Left renal pelvis (tissue), 4 donors: ENCODE measurements at regions not wholly inside any gene's neighbourhood (a gene's known extent, or its start where the extent isn't known, plus 50 kb on each side); places are given as distances from the start of the nearest gene placed in this dataset.
"Not testable (repeated sequence)": the region's sequence is repeated elsewhere in the genome, so short reads cannot be mapped to it uniquely, and the experiment has no call there.

ENCODE experiments used
- DNase-seq, 4 donors: peaks; one replicate each; pipeline ENCODE4 v3.0.0-alpha.2; 2013; ENCODE audit warnings: low read depth in 4 of 4, low spot score in 3 of 4

DNA sequence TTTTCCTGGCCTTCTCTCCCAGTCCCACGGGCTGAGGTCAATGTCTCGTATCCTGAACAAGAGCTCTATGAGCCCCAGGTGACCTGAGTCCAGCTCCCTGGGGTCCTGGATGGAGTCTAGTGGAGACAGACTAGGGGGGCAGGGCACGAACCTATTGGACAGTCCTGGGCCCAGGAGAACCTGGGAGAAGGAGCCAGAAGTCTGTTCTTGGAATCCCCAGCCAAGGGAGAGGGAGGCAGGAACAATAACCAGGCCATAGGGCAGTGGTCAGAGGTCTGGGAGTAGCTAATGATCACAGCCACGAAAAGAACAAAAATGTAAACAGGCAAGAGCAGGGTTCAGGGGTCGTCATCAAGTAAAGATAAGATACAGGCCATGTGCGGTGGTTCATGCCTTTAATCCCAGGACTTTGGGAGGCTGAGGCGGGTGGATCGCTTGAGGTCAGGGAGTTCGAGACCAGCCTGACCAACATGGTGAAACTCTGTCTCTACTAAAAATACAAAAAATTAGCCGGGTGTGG lies 60.8 kb downstream of the COPRS start:
- DNase-seq, result no peak

DNA sequence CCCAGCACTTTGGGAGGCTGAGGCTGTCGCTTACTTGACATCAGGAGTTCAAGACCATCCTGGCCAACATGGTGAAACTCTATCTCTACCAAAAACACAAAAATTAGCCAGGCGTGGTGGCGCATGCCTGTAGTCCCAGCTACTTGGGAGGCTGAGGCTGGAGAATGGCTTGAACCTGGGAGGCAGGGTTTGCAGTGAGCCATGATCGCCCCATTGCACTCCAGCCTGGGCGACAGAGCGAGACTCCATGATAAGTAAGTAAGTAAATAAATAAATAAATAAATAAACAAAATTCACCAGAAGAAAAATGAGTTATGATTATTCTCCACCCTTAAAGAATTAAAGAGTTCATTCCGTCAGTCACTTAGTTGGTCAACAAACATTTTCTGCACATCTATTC lies 63.1 kb downstream of the COPRS start:
- not testable (repeated sequence) for DNase-seq

DNA sequence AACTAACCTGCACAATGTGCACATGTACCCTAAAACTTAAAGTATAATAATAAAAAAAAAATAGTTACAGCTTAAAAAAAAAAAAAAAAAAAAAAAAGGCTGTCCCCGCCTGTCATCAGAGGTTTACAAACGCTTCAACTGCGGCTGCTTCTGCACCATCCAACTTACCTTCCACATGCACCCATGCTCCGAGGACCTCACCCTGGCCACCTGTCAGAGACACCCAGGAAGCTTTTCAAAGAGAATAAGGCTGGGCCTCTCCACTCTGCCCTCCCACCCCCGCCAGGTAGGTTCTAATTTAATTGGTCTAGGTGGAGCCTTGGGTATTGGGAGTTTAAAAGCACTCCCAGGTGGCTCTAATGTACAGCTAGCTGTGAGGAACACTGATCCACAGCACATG lies 64.9 kb downstream of the COPRS start:
- no peak for DNase-seq

DNA sequence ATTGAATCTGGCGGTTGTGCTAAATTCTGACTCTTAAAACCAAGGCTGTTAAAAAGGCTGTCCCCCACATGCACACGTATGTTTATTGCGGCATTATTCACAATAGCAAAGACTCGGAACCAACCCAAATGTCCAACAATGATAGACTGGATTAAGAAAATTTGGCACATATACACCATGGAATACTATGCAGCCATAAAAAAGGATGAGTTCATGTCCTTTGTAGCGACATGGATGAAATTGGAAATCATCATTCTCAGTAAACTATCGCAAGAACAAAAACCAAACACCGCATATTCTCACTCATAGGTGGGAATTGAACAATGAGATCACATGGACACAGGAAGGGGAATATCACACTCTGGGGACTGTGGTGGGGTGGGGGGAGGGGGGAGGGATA lies 65.4 kb downstream of the COPRS start:
- not testable (repeated sequence) for DNase-seq

DNA sequence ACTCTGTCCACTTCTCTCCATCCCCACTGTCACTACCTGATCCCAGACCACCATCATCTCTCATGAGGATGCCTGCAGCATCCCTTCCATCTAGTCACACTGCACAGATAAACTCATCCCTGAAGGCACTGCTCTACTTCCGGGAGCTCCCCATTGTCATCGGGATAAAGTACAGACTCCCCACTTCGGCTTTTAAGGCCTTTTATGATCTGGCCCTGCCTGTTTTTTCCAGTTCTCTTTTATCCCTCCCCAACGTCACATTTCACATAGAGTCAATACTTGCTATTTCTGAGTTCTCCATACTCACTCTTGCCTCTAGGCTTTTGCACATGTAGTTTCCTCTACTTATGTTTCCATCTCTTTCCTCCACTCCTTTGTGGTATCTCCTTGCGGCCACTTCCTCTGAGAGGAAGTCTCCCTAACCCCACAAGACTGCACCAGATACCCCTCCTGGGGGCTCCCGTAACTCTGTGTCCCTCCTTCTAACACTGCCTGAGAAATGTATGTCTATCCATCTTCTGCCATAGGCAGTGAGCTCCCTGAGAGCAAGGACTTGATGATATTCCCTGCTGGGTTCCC lies 66.9 kb downstream of the COPRS start:
- DNase-seq, result no peak

DNA sequence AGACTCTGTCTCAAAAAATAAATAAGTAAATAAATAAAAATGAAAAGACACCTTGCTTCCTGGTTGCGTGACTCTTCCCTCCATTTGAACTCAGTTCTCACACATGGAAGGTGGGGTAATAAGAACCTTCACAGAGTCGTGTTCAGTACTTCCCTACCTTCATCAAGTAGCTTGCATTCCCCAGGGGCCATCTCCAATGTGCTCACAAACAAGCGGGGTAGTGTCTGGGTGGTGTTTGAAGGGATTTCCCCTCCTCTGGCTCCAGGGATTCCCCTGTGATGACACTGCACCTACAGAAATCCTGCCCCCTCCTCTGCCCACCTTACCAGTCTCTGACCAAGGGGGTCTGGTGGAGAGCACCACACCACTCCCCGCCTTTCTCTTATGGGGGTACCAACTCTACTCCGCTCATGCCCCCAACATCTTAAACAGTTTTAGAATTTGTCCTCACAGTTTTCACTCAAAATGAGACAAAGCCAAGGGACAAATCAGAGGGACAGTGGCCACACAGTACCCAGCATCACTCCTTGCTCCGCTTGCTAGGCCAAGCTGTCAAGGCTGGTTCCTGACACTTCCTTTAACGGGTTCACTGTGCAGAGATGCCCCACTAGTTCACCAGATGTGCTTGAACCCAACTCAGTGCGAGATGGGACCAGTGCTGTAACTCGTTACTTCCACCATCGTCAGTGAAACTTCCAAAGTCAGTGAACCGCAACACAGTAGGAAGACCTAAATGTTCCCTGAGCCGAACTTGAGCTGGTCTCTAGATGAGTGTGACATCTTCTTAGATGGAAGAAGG lies 69.1 kb downstream of the COPRS start:
- DNase-seq, result no peak

DNA sequence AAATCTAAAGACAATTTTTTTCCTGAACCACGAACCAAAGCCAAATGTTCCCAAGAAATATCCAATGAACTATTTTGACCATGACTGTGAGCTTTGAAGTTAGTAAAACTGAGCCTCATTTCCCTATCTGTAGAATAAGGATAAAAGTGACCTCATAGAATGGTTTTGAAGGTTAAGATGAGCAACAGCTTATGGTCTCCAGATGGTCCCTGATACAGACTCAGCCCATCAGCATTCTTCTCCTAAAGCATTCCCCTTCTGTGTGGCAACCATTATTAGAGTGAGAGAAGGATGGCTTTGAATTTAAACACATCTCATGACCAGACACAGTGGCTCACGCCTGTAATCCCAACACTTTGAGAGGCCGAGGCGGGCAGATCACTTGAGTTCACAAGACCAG lies 70.1 kb downstream of the COPRS start:
- DNase-seq, result no peak

DNA sequence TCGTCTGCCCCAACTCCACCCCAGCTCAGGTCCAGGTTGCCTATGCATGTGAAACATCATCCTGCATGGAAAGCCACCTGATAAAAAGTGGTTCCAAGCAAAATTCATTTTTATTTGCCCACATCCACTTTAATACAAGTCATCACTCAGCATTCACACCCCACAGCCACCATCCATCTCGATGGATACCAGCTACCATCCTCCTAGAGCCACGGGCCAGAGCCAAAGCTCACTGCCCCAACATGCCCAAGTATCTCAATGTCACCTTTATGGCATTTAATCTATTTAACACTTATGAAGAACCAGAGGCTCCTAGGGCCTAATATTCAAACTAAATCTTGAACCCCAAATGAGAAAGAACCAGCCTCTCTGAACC lies 70.5 kb downstream of the COPRS start:
- no peak for DNase-seq

DNA sequence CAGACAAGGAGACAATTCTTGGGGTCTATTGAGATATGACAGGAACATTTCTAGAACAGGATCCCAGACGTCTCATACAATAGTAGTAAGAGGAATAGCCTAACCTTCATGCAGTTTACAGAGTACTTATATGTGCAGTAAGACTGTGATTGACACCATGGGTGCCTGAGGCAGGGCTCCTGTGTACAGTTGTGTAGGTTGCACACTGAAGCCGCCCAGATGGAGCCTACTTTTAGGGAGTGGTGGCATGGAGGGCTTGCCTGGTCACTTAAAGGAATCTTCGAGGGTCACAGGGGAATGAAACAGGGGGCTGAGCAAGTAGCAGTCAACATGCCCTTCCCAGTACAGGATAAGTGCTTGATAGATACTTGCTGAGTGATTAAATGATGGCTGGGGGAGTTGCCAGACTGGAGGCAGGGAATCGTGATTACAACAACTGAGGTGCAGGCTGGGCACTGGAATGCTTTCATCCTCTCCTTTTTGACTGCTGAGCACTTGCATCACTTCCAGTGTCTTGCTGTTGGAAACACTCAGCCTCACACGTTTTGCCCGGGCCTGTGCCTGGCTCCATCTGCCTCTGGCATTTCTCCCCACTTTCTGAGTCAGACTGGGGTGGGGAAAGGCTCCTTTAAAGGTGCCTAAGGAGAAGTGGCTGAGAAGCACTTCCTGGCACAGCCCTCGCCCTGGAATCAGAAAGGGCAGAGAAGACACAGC lies 71.0 kb downstream of the COPRS start:
- DNase-seq, result no peak

DNA sequence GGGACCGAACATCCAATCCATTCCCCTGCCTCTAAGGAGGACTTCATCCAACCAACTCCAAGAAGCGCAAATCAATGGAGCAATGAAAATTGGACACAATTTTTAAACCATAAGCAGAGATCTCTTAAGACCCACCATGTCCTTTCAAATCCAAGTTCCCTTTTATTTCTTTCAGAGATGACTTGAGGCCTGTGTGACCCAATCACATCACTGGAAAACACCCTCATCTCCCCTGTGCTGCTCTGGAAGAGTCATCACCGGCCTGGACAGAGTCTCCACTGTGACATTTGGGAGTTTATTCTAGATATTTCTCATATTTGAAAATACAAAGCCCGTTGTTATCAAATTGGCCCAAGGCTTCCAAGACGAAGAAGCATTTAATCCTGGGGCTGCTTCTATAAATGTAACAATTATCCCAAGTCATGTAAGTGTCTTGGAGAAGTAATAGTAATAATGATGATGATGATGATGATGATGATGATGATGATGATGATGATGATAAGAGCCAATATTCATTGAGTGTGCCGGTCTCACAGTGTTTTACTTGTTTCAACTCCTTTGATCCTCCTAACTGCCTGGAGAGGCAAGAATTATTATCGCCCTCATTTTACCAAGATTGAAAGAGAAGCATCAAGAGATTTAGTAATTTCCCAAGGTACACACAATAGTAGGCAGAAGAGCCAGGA lies 72.1 kb downstream of the COPRS start:
- no peak for DNase-seq

DNA sequence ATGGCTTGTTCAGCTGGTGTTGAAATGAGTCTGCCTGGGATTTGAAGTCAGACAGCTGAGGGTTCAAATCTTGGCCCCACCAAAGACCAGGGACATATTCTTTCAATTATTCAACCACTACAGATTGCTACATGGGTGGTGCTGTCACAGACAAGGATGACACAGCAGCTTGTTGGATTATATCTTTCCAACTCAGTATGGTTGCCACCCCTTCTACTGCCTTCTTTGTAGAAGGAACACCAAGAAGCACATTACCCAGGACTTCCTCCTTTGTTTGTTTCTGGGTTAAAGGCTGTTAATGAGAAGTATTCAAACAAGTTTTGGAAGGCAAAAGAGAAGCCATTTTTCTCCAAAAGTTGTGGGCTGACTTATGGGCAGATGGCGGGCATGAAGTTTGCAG lies 78.6 kb downstream of the COPRS start:
- DNase-seq, result no peak

DNA sequence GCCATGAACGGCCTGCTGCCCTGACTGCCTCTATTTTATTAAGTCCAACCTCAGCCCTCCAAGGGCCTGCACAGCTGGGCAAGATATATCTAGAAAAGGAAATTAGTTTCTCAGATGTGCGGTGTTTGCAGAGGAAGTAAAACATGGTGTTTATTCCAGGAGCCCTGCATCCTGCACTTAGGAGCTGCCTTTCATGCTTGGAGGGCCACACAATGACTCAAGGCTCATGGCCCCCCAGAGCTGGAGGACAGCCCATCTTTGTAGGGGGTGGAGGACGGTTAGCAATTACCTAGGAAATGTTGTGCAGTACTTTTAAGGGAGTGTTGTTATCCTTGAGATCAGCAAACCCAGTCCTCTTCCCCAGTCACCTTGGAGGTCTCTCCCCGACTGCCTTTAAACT lies 80.5 kb downstream of the COPRS start:
- no peak for DNase-seq

DNA sequence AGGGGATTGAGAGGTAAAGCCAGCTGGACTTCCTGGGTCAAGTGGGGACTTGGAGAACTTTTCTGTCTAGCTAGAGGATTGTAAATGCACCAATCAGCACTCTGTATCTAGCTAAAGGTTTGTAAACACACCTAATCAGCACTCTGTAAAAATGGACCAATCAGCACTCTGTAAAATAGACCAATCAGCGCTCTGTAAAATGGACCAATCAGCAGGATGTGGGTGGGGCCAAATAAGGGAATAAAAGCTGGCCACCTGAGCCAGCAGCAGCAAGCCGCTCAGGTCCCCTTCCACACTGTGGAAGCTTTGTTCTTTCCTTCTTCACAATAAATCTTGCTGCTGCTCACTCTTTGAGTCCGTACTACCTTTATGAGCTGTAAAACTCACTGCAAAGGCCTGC lies 87.7 kb downstream of the COPRS start:
- not testable (repeated sequence) for DNase-seq

DNA sequence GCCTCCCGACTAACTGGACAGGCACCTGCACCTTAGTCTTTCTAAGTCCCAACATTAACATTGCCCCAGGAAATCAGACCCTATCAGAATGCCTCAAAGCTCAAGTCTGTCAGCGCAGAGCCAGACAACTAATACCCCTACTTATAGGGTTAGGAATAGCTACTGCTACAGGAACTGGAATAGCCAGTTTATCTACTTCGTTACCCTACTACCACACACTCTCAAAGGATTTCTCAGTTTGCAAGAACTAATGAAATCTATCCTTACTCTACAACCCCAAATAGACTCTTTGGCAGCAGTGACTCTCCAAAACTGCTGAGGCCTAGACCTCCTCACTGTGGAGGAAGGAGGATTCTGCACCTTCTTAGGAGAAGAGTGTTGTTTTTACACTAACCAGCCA lies 88.5 kb downstream of the COPRS start:
- not testable (repeated sequence) for DNase-seq

DNA sequence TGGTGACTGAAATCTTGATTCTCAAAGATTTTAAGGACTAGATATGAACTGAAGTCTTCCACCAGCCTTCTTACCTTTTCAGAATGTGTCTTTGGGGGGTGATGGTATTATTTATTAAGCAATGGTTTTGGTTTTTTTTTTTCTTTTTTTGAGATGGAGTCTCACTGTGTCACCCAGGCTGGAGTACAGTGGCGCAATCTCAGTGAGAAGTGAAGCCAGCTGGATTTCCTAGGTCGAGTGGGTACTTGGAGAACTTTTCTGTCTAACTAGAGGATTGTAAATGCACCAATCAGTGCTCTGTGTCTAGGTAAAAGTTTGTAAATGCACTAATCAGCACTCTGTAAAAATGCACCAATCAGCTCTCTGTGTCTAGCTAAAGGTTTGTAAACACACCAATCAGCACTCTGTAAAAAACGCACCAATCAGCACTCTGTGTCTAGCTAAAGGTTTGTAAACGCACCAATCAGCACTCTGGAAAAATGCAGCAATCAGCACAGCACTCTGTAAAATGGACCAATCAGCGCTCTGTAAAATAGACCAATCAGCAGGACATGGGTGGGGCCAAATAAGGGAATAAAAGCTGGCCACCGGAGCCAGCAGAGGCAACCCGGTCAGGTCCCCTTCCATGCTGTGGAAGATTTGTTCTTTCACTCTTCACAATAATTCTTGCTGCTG lies 97.1 kb downstream of the COPRS start:
- DNase-seq, result not testable (repeated sequence)

DNA sequence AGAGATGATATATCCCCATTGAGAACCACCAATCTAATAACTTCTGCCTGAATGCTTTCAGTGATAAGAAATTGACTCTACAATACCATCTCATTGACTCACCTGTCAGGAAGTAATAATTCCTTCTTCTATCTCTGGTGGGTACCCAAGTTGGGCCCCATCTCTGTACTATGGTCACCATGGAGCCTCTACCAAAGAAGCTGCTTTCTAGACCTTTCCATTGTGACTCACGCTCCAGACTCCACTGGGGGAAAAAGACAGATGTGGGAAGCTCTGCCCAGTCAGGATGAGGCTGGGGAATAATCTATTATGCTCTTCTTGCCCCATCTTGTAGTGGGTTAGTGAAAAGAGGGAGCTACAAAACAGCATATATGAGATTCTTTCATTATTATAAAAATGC lies 100.4 kb downstream of the COPRS start:
- no peak for DNase-seq

DNA sequence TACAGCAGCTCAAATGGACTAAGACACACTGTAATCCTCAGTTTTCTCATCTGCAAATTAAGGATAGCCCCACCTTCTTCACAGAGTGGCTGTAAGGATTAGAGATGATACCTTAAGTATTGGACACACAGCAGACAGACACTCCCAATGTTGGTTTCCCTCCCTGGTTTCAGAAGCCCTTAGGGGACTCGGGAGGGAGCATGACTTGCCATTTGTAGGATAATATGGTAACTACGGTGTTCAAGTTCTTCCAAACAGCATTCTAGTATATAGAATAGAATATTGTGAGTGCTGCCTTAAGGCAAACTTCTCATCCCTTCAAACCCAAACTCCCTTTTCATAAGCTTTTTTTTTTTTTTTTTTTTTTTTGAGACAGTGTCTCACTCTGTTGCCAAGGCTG lies 101.9 kb downstream of the COPRS start:
- no peak for DNase-seq

DNA sequence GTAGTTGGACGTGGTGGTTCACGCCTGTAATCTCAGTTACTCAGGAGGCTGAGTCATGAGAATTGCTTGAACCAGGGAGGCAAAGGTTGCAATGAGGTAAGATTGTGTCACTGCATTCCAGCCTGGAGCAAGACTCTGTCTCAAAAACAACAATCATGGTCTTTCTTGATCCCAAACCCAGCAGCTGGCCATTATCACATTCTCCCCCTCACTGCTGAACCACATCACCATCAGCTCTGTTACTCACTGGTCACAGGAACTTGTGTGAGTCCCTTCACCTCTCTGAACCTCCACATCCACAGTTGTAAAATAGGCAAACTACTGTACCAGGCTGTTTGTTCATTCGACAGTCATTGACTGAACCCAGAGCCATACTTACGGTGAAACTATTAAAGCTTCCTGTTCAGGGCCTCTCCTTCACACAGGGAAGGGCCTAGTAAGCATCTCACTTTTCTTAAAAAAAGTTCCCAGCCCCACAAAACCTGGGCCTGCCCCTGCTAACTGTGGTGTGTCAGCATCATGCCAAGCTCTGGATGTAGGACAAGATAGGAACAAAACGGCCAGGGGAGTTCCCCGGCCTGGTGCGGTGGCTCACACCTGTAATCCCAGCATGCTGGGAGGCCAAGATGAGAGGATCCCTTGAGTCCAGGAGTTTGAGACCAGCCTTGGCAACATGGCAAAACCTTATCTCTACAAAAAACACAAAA lies 104.7 kb downstream of the COPRS start:
- no peak for DNase-seq

DNA sequence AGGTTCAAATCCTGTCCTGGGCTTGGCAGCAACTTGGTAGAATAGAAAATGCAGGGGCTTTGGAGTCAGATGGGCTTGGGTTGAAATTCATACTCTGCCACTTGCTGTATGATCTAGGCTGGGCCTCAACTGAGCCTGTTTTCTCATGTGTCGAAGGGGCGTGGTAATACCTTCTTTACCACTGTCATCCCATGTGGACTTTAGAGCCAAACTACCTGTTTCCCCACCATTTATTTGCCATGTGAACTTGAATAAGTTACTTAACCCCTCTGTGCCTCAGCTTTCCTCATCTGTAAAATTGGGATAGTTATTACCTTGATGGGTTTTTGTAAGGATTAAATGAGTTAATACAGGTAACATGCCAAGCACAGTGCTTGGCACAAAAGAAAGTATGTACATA lies 106.0 kb downstream of the COPRS start:
- DNase-seq, result no peak

DNA sequence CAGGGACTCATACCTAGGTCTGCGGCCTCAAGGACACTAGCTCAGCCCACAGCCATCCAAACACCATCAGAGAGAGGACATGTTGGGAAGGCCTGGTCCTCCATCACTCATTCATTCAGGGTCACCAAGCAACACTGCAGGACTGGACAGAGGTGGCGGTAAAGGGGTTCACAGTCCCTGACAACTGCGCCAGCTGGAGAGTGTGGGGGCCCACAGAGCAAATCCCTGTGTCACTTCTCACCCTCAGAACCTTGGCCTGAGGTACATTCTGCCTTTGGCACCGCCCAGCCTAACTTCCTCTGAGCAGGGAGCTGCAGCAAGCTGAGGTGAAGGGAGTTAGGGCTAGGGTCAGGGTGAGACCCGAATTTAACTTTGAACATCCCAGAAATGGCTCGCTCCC lies 106.5 kb downstream of the COPRS start:
- no peak for DNase-seq
